H9 (cell line): ENCODE measurements at regions not wholly inside any gene's neighbourhood (a gene's known extent, or its start where the extent isn't known, plus 50 kb on each side); places are given as distances from the start of the nearest gene placed in this dataset.

Experiments used
- DNase-seq: peaks from one replicate; pipeline ENCODE4 v3.0.0-alpha.2; 2017
- H2AFZ ChIP-seq: one replicate; pipeline ENCODE4 v1.6.1; 2013; ENCODE audit warnings: mild to moderate bottlenecking, low read length, control low read depth, moderate library complexity
- H2AK5ac ChIP-seq: 2 replicates; pipeline ENCODE4 v1.6.1; 2013; ENCODE audit warnings: low read length, control low read depth, mixed read lengths; ENCODE audit not compliant: insufficient read length
- H2BK120ac ChIP-seq: one replicate; pipeline ENCODE4 v1.6.1; 2013; ENCODE audit warnings: low read depth, mild to moderate bottlenecking, low read length, control low read depth, inconsistent platforms; ENCODE audit not compliant: poor library complexity, severe bottlenecking
- H2BK12ac ChIP-seq: 2 replicates; pipeline ENCODE4 v1.6.1; 2013; ENCODE audit warnings: low read length, control low read depth, mixed read lengths, low read depth; ENCODE audit not compliant: insufficient read length
- H2BK15ac ChIP-seq: 2 replicates; pipeline ENCODE4 v1.6.1; 2013; ENCODE audit warnings: low read depth, low read length, control low read depth
- H2BK20ac ChIP-seq: one replicate; pipeline ENCODE4 v1.6.1; 2013; ENCODE audit warnings: low read depth, mild to moderate bottlenecking, low read length, control low read depth, inconsistent platforms; ENCODE audit not compliant: poor library complexity, severe bottlenecking
- H2BK5ac ChIP-seq: 2 replicates; pipeline ENCODE4 v1.6.1; 2013; ENCODE audit warnings: low read length, control low read depth, mixed read lengths; ENCODE audit not compliant: insufficient read length
- H3K14ac ChIP-seq: 2 replicates; pipeline ENCODE4 v1.6.1; 2013; ENCODE audit warnings: low read length, control low read depth; ENCODE audit not compliant: insufficient read depth
- H3K18ac ChIP-seq: 2 replicates; pipeline ENCODE4 v1.6.1; 2013; ENCODE audit warnings: low read depth, mild to moderate bottlenecking, mixed read lengths, low read length, control low read depth; ENCODE audit not compliant: insufficient read length
- H3K23ac ChIP-seq: 2 replicates; pipeline ENCODE4 v1.6.1; 2013; ENCODE audit warnings: low read length, control low read depth, mixed read lengths, low read depth; ENCODE audit not compliant: insufficient read length
- H3K23me2 ChIP-seq: 2 replicates; pipeline ENCODE4 v1.6.1; 2013; ENCODE audit warnings: low read depth, mild to moderate bottlenecking, mixed read lengths, low read length, control low read depth; ENCODE audit not compliant: insufficient read length, poor library complexity, severe bottlenecking
- H3K27ac ChIP-seq: 2 replicates; pipeline ENCODE4 v1.5.1; 2013; ENCODE audit warnings: low read length, control low read depth, mixed read lengths, low read depth; ENCODE audit not compliant: insufficient read length
- H3K27me3 ChIP-seq: 2 replicates; pipeline ENCODE4 v1.6.1; 2013; ENCODE audit warnings: low read length, control low read depth, inconsistent platforms; ENCODE audit not compliant: insufficient read depth
- H3K4ac ChIP-seq: 2 replicates; pipeline ENCODE4 v1.6.1; 2013; ENCODE audit warnings: low read depth, mild to moderate bottlenecking, control low read depth, inconsistent platforms, low read length, moderate library complexity
- H3K4me1 ChIP-seq: 2 replicates; pipeline ENCODE4 v1.6.1; 2013; ENCODE audit warnings: low read length, control low read depth, inconsistent platforms; ENCODE audit not compliant: insufficient read depth
- H3K4me2 ChIP-seq: 2 replicates; pipeline ENCODE4 v1.6.1; 2013; ENCODE audit warnings: low read length, control low read depth, mixed read lengths; ENCODE audit not compliant: insufficient read length, insufficient read depth
- H3K56ac ChIP-seq: 2 replicates; pipeline ENCODE4 v1.6.1; 2013; ENCODE audit warnings: low read depth, mild to moderate bottlenecking, mixed read lengths, low read length, control low read depth; ENCODE audit not compliant: insufficient read length
- H3K79me1 ChIP-seq: 2 replicates; pipeline ENCODE4 v1.6.1; 2013; ENCODE audit warnings: low read depth, mild to moderate bottlenecking, moderate library complexity, low read length, control low read depth, inconsistent platforms; ENCODE audit not compliant: insufficient read depth, poor library complexity, severe bottlenecking
- H3K79me2 ChIP-seq: 2 replicates; pipeline ENCODE4 v1.6.1; 2013; ENCODE audit warnings: low read length, control low read depth, inconsistent platforms; ENCODE audit not compliant: insufficient read depth
- H3K9ac ChIP-seq: 2 replicates; pipeline ENCODE4 v1.6.1; 2013; ENCODE audit warnings: low read length, control low read depth, mixed read lengths; ENCODE audit not compliant: insufficient read length; ENCODE audit errors: extremely low read depth
- H3K9me3 ChIP-seq: one replicate; pipeline ENCODE4 v1.6.1; 2013; ENCODE audit warnings: low read depth, low read length, inconsistent platforms; ENCODE audit not compliant: control insufficient read depth
- H3T11ph ChIP-seq: one replicate; pipeline ENCODE4 v1.6.1; 2013; ENCODE audit warnings: mild to moderate bottlenecking, low read length, control low read depth, inconsistent platforms
- H4K20me1 ChIP-seq: one replicate; pipeline ENCODE4 v1.6.1; 2013; ENCODE audit not compliant: control insufficient read depth, insufficient read length, insufficient read depth
- H4K5ac ChIP-seq: 2 replicates; pipeline ENCODE4 v1.6.1; 2013; ENCODE audit warnings: low read depth, mild to moderate bottlenecking, mixed read lengths, low read length, control low read depth; ENCODE audit not compliant: insufficient read length
- H4K8ac ChIP-seq: replicated peaks from 2 replicates; pipeline ENCODE4 v1.6.1; 2013; ENCODE audit warnings: low read length, control low read depth, mixed read lengths, low read depth; ENCODE audit not compliant: insufficient read length
- H4K91ac ChIP-seq: 2 replicates; pipeline ENCODE4 v1.6.1; 2013; ENCODE audit warnings: low read depth, mild to moderate bottlenecking, moderate library complexity, mixed read lengths, low read length, control low read depth; ENCODE audit not compliant: insufficient read length
- H3K27ac Mint-ChIP-seq, 3 experiments: 2 replicates in 2 of 3; 3 replicates in 1 of 3; pipeline ENCODE4 v1.8.0; 2020 to 2021; ENCODE audit warnings: mixed read lengths in 3 of 3, mild to moderate bottlenecking in 1 of 3, moderate library complexity in 1 of 3
- H3K27me3 Mint-ChIP-seq: 2 replicates; pipeline ENCODE4 v1.8.0; 2021; ENCODE audit warnings: low read depth, mild to moderate bottlenecking, moderate library complexity, mixed read lengths
- H3K36me3 Mint-ChIP-seq, 3 experiments: 2 replicates in 2 of 3; 3 replicates in 1 of 3; pipeline ENCODE4 v1.8.0; 2020 to 2021; ENCODE audit warnings: low read depth in 3 of 3, mixed read lengths in 3 of 3; ENCODE audit not compliant: insufficient read depth in 1 of 3
- H3K4me1 Mint-ChIP-seq, 2 experiments: 2 replicates each; pipeline ENCODE4 v1.8.0; 2020; ENCODE audit warnings: mixed read lengths in 2 of 2
- H3K4me3 Mint-ChIP-seq, 2 experiments: 2 replicates in 1 of 2; 3 replicates in 1 of 2; pipeline ENCODE4 v1.8.0; 2020 to 2021; ENCODE audit warnings: mild to moderate bottlenecking in 2 of 2, mixed read lengths in 2 of 2, moderate library complexity in 1 of 2
- H3K9me3 Mint-ChIP-seq, 2 experiments: 2 replicates in 1 of 2; 3 replicates in 1 of 2; pipeline ENCODE4 v1.8.0; 2020; ENCODE audit warnings: mild to moderate bottlenecking in 2 of 2, mixed read lengths in 2 of 2, moderate library complexity in 1 of 2
- CTCF ChIP-seq: fragments of 200-600 bp; sonication (generic); conservative IDR thresholded peaks from 3 replicates; pipeline ENCODE4 v1.8.0; 2021; ENCODE audit warnings: antibody characterized with exemption, mild to moderate bottlenecking
- WGBS: extraction: QIAGEN DNeasy Blood & Tissue Kit; methylation state at CpG from one replicate; pipeline ENCODE4 v1.1.7; 2013; ENCODE audit warnings: missing lambda C conversion rate, low lambda C conversion rate, mixed read lengths; ENCODE audit not compliant: insufficient read length; ENCODE audit errors: extremely low coverage; 5-methylcytosine and 5-hydroxymethylcytosine counted together

- Mint-ChIP-seq H3K27me3 (peaks cover 3% of the 10 kb centered on the region; the same call in 1 of the 2 replicates), H3K4me1 (no peaks in the 10 kb centered on the region; a peak in 2 of 4 replicates), H3K36me3 (peaks cover 5 to 18% (median 12%) of the 10 kb centered on the region in 3 experiments), H3K27ac (no peak overlapping the region), H3K4me3 (no peak overlapping the region), H3K9me3 (peaks cover 43 to 45% of the 10 kb centered on the region in 2 experiments)
- H4K5ac ChIP-seq: no peak overlapping the region
- H2BK120ac ChIP-seq: no peak overlapping the region
- no peaks in the 10 kb centered on the region for H3K27me3 ChIP-seq
- no peak overlapping the region for H2BK5ac ChIP-seq
- DNase-seq: no peak
- no peaks in the 10 kb centered on the region for H4K20me1 ChIP-seq
- H3K4ac ChIP-seq: no peak overlapping the region
- H2AK5ac ChIP-seq: no peak overlapping the region
- H3K4me1 ChIP-seq: no peaks in the 10 kb centered on the region
- no peak overlapping the region for H3K27ac ChIP-seq
- no peak overlapping the region for H3K23ac ChIP-seq
- H2BK20ac ChIP-seq: no peak overlapping the region
- no peak overlapping the region for H4K8ac ChIP-seq
- no peak overlapping the region for H3K4me2 ChIP-seq
- no peak overlapping the region for H4K91ac ChIP-seq
- TF ChIP-seq CTCF: no peak
- no peak overlapping the region for H3K18ac ChIP-seq
- H3K23me2 ChIP-seq: no peaks in the 10 kb centered on the region
- H3K79me2 ChIP-seq: no peaks in the 10 kb centered on the region
- H2AFZ ChIP-seq: no peak overlapping the region
- no peak overlapping the region for H2BK12ac ChIP-seq
- H3K9ac ChIP-seq: no peak overlapping the region
- H3K14ac ChIP-seq: no peak overlapping the region
- H3K9me3 ChIP-seq: peaks cover 15% of the 10 kb centered on the region
- no peak overlapping the region for H3T11ph ChIP-seq
- WGBS: no CpG with 5 or more reads among the region's 1 CpG
- H3K79me1 ChIP-seq: no peaks in the 10 kb centered on the region
- no peak overlapping the region for H3K56ac ChIP-seq
- no peak overlapping the region for H2BK15ac ChIP-seq
Measured at GRCh38 chr12:95390192-95390591, 83.8 kb upstream of the METAP2 start.
